ENCODE measurements at regions not wholly inside any gene's neighbourhood (a gene's known extent, or its start where the extent isn't known, plus 50 kb on each side); places are given as distances from the start of the nearest gene placed in this dataset.

DNA sequence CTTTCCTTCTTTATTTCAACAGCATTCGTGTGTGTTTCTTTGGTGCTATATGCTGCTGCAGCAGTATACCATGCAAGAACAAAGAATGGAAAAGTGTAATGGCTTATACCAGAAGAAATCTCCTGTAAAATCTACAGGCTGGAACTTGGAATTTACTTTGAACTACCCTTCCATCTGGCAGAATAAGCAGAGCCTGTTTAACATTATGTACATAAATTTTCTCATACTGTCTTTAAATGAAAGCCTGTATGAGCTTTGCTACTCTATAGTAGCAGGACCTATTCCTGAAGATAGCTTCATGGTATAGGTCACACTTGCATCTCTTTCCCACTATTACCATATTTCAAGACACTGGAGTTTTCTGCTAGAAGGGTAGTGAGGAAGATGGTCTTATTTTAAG lies 522.1 kb upstream of the GHITM start:
- H3F3A ChIP-seq (ENCODE audit: insufficient read depth, low read depth), result no peaks in the 10 kb centered on the region
- CTCF ChIA-PET, result no interaction called here
- DNase-seq, result no peak
- BruUV-seq (replicated peaks), result no TSS peak
- H2AFZ ChIP-seq, result no peak overlapping the region
- H3K9me2 ChIP-seq (ENCODE audit: insufficient read depth), result no peaks in the 10 kb centered on the region; the same call in 1 of the 2 replicates
- no peak overlapping the region for H3K4me3 ChIP-seq
- no peaks in the 10 kb centered on the region for H3K27me3 ChIP-seq (ENCODE audit: insufficient read depth, low read depth)
- TF ChIP-seq EZH2 (IDR thresholded peaks at IDR 0.05; ENCODE audit: low read depth), result no peak
- TF ChIP-seq, protein P1, sequence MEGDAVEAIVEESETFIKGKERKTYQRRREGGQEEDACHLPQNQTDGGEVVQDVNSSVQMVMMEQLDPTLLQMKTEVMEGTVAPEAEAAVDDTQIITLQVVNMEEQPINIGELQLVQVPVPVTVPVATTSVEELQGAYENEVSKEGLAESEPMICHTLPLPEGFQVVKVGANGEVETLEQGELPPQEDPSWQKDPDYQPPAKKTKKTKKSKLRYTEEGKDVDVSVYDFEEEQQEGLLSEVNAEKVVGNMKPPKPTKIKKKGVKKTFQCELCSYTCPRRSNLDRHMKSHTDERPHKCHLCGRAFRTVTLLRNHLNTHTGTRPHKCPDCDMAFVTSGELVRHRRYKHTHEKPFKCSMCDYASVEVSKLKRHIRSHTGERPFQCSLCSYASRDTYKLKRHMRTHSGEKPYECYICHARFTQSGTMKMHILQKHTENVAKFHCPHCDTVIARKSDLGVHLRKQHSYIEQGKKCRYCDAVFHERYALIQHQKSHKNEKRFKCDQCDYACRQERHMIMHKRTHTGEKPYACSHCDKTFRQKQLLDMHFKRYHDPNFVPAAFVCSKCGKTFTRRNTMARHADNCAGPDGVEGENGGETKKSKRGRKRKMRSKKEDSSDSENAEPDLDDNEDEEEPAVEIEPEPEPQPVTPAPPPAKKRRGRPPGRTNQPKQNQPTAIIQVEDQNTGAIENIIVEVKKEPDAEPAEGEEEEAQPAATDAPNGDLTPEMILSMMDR (conservative IDR thresholded peaks at IDR 0.05), result no peak
- H3K4me1 ChIP-seq (replicated peaks; ENCODE audit: insufficient read depth), result no peaks in the 10 kb centered on the region
- H3K36me3 ChIP-seq (ENCODE audit: low read depth), result no peaks in the 10 kb centered on the region
- H4K20me1 ChIP-seq (ENCODE audit: insufficient read depth), result no peaks in the 10 kb centered on the region
- peaks cover 7% of the 10 kb centered on the region; the same call in 1 of the 2 replicates for H3K9me3 ChIP-seq (ENCODE audit: insufficient read depth, low read depth)
- POLR2A ChIA-PET (ENCODE audit: unreplicated experiment), result no interaction called here
- intact Hi-C loops (cut with micrococcal nuclease; ENCODE audit: unreplicated experiment), result no loop called here
- H3K4me2 ChIP-seq, result no peak overlapping the region
- H3K79me2 ChIP-seq (ENCODE audit: low read depth), result no peaks in the 10 kb centered on the region
- H3K27ac ChIP-seq, result no peak overlapping the region

DNA sequence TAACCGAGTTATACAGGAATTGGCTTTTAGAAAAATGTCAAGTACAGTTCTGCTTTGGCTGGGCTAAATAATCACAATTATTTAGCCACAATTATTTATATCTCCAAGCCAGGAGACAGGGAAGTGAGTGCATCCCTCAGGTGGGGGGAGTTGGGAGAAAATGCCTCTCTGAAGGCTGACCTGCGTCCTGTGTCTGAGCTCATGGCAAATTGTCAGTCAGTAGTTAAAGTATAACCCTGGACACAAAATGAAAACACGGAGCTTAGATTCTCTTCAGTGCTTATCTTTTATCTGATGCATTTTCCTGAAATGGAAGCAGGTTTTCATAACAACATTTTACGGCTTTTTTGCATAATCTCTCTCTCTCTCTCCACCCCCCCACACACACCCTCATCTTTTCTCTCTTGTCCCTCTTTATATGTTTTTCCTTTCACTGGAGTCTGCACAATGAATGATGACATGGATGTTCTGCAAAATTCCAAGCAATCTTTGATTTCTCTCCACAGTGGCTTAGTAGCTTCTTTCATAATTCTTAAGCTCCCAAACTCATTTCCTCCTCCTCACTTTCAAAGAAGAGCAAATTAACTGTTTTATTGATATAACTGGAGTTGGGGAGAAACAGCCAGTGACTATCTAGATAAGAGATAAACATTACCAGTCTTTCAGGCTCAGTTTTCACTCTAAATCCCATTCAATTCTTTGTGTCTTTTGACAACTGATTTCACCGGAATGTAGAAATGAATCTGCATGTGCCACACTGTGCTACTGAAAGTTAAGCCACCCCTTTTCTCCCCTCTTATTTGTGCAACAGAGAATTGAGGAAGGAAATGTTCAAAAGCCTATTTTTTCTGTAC lies 521.4 kb upstream of the GHITM start:
- no peaks in the 10 kb centered on the region for H3K36me3 ChIP-seq (ENCODE audit: low read depth)
- no peaks in the 10 kb centered on the region for H3K79me2 ChIP-seq (ENCODE audit: low read depth)
- H3K4me3 ChIP-seq, result no peak overlapping the region
- H3F3A ChIP-seq (ENCODE audit: insufficient read depth, low read depth), result no peaks in the 10 kb centered on the region
- BruUV-seq (replicated peaks), result no TSS peak
- H3K9me2 ChIP-seq (ENCODE audit: insufficient read depth), result no peaks in the 10 kb centered on the region; the same call in 1 of the 2 replicates
- POLR2A ChIA-PET (ENCODE audit: unreplicated experiment), result no interaction called here
- intact Hi-C loops (cut with micrococcal nuclease; ENCODE audit: unreplicated experiment), result no loop called here
- H3K9me3 ChIP-seq (ENCODE audit: insufficient read depth, low read depth), result peaks cover 7% of the 10 kb centered on the region; the same call in 1 of the 2 replicates
- CTCF ChIA-PET, result no interaction called here
- no peaks in the 10 kb centered on the region for H3K4me1 ChIP-seq (replicated peaks; ENCODE audit: insufficient read depth)
- no peaks in the 10 kb centered on the region for H4K20me1 ChIP-seq (ENCODE audit: insufficient read depth)
- no peak for DNase-seq
- H3K27me3 ChIP-seq (ENCODE audit: insufficient read depth, low read depth), result no peaks in the 10 kb centered on the region
- TF ChIP-seq, protein P1 (conservative IDR thresholded peaks at IDR 0.05), result no peak
- TF ChIP-seq EZH2 (IDR thresholded peaks at IDR 0.05; ENCODE audit: low read depth), result no peak
- no peak overlapping the region for H2AFZ ChIP-seq
- no peak overlapping the region for H3K4me2 ChIP-seq
- no peak overlapping the region for H3K27ac ChIP-seq

DNA sequence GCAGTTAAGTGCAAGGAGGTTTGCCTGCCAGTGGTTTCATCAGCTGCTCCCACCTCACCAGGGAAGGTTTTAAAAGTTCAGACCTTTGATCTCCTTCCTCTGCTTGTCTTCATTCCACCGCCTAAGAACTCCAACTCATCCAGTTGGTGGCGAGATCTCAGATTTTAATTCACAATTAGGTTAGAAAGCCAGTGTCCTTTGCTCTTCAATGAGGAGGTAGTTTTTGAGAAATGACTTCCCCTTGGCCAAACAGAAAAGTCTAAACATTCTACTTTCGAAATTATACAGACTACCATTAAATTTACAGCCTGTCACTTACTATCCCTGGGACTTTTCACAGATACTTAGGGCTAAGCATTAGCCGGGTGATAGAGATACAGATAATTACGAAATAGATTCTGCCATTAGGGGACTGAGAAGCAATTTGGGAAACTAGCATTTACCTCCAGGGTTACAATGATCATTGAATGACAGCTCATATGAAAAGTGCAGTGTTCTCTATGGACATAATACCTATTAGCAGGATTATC lies 513.4 kb upstream of the GHITM start:
- TF ChIP-seq, protein P1 (conservative IDR thresholded peaks at IDR 0.05), result no peak
- TF ChIP-seq EZH2 (IDR thresholded peaks at IDR 0.05; ENCODE audit: low read depth), result no peak
- Histone ChIP-seq H3K79me2 (ENCODE audit: low read depth) (no peaks in the 10 kb centered on the region), H3K27me3 (ENCODE audit: insufficient read depth, low read depth) (no peaks in the 10 kb centered on the region), H3K9me3 (ENCODE audit: insufficient read depth, low read depth) (no peaks in the 10 kb centered on the region), H3K4me1 (replicated peaks; ENCODE audit: insufficient read depth) (no peaks in the 10 kb centered on the region), H2AFZ (no peak overlapping the region), H3K4me3 (no peak overlapping the region), H3F3A (ENCODE audit: insufficient read depth, low read depth) (no peaks in the 10 kb centered on the region), H3K9me2 (ENCODE audit: insufficient read depth) (no peaks in the 10 kb centered on the region; the same call in 1 of the 2 replicates), H3K36me3 (ENCODE audit: low read depth) (no peaks in the 10 kb centered on the region), H3K4me2 (no peak overlapping the region), H4K20me1 (ENCODE audit: insufficient read depth) (no peaks in the 10 kb centered on the region), H3K27ac (no peak overlapping the region)
- ChIA-PET CTCF (no interaction called here), POLR2A (ENCODE audit: unreplicated experiment) (no interaction called here)
- intact Hi-C loops (cut with micrococcal nuclease; ENCODE audit: unreplicated experiment), result no loop called here
- no TSS peak for BruUV-seq (replicated peaks)
- DNase-seq, result no peak
